ENCODE measurements at regions not wholly inside any gene's neighbourhood (a gene's known extent, or its start where the extent isn't known, plus 50 kb on each side); places are given as distances from the start of the nearest gene placed in this dataset.

GRCh38 chr20:60221593-60221992 is 263.4 kb downstream of the CDH26 start:
- Histone ChIP-seq H3K36me3 (ENCODE audit: control insufficient read depth in 2 of 4, insufficient read depth in 4 of 4, low read length in 3 of 4) (no peaks in the 10 kb centered on the region), H2BK120ac (replicated peaks; ENCODE audit: low read depth, low read length) (no peak overlapping the region), H3K4ac (replicated peaks; ENCODE audit: insufficient read length, low read depth, low read length) (no peak overlapping the region), H2BK20ac (ENCODE audit: low read length) (no peak overlapping the region), H2BK15ac (ENCODE audit: low read length) (no peak overlapping the region), H4K91ac (replicated peaks; ENCODE audit: insufficient read length, low read length) (no peak overlapping the region), H2BK5ac (ENCODE audit: low read depth, low read length) (no peak overlapping the region), H2AFZ (ENCODE audit: low read length) (no peak overlapping the region), H3K79me2 (ENCODE audit: control insufficient read depth in 1 of 2, insufficient read depth in 2 of 2, low read length in 2 of 2) (no peaks in the 10 kb centered on the region), H3K23me2 (ENCODE audit: low read depth, low read length) (no peaks in the 10 kb centered on the region), H3K4me3 (ENCODE audit: extremely low read depth in 1 of 4, insufficient read depth in 2 of 4, low read depth in 3 of 4, low read length in 4 of 4) (no peak overlapping the region), H2AK5ac (ENCODE audit: low read depth, low read length) (no peak overlapping the region), H3K4me2 (ENCODE audit: insufficient read depth in 1 of 2, low read depth in 2 of 2, low read length in 2 of 2) (no peak overlapping the region), H3K4me1 (replicated peaks in 1 of 4; ENCODE audit: control insufficient read depth in 3 of 4, insufficient read depth in 4 of 4, low read length in 3 of 4) (no peaks in the 10 kb centered on the region), H3K14ac (ENCODE audit: insufficient read length) (no peak overlapping the region), H4K20me1 (replicated peaks in 1 of 2; ENCODE audit: control insufficient read depth in 1 of 2, insufficient read depth in 2 of 2, low read length in 2 of 2) (no peaks in the 10 kb centered on the region), H3K27ac (ENCODE audit: low read depth, low read length) (no peak overlapping the region), H3K9me3 (ENCODE audit: insufficient read depth in 2 of 2, low read depth in 1 of 2, low read length in 1 of 2) (no peaks in the 10 kb centered on the region), H4K8ac (ENCODE audit: extremely low read depth, insufficient read depth, low read length) (no peak overlapping the region), H3K56ac (replicated peaks; ENCODE audit: insufficient read length, low read depth, low read length) (no peak overlapping the region), H3K23ac (ENCODE audit: insufficient read length) (no peak overlapping the region), H3K79me1 (ENCODE audit: low read depth, low read length) (no peaks in the 10 kb centered on the region), H3K9ac (replicated peaks in 1 of 4; ENCODE audit: extremely low read depth in 1 of 4, low read depth in 3 of 4, low read length in 3 of 4) (no peak overlapping the region), H3K18ac (ENCODE audit: extremely low read depth, low read length) (no peak overlapping the region), H3K27me3 (replicated peaks in 1 of 4; ENCODE audit: control insufficient read depth in 3 of 4, extremely low read depth in 1 of 4, insufficient read depth in 3 of 4, low read length in 3 of 4) (no peaks in the 10 kb centered on the region; a peak in 1 of 7 replicates), H4K5ac (ENCODE audit: insufficient read length, low read depth, low read length) (no peak overlapping the region), H2BK12ac (ENCODE audit: low read depth, low read length) (no peak overlapping the region)
- DNase-seq (ENCODE audit: low read depth in 1 of 2, low spot score in 2 of 2) (no peak), FAIRE-seq (no peak)
- WGBS, 2 experiments (ENCODE audit: extremely low coverage in 1 of 2, insufficient coverage in 1 of 2, insufficient read length in 1 of 2, insufficient replicate concordance in 2 of 2, low coverage in 1 of 2, low lambda C conversion rate in 2 of 2, missing lambda C conversion rate in 1 of 2): 79% methylated on average over 3 of the region's 3 CpGs; no CpG with 5 or more reads in 1 of the 2 experiments
- no peak for TF ChIP-seq CBX5 (IDR thresholded peaks at IDR 0.05; ENCODE audit: low read depth, low read length)
- no peak for TF ChIP-seq POU5F1 (IDR thresholded peaks at IDR 0.05; ENCODE audit: low read depth, low read length)
- no peak for TF ChIP-seq HDAC2 (IDR thresholded peaks at IDR 0.05; ENCODE audit: borderline replicate concordance in 1 of 2, low read depth in 2 of 2, low read length in 2 of 2)
- TF ChIP-seq GABPA (IDR thresholded peaks at IDR 0.05; ENCODE audit: borderline replicate concordance, insufficient read depth, low read length): no peak
- no peak for TF ChIP-seq CREB1 (IDR thresholded peaks at IDR 0.05)
- no peak for TF ChIP-seq KDM1A (IDR thresholded peaks at IDR 0.05; ENCODE audit: borderline replicate concordance, low read length)
- TF ChIP-seq RNF2 (IDR thresholded peaks at IDR 0.05; ENCODE audit: borderline replicate concordance, low read depth, low read length, missing control alignments, poor library complexity, severe bottlenecking): no peak
- no peak for TF ChIP-seq SIN3A (conservative IDR thresholded peaks at IDR 0.05 in 1 of 2, IDR thresholded peaks at IDR 0.05 in 1 of 2; ENCODE audit: low read depth in 1 of 2, low read length in 2 of 2)
- TF ChIP-seq CTCF (IDR thresholded peaks at IDR 0.05; ENCODE audit: control extremely low read depth in 1 of 3, insufficient read depth in 1 of 3, low read depth in 1 of 3, low read length in 3 of 3): no peak
- TF ChIP-seq SP1 (IDR thresholded peaks at IDR 0.05; ENCODE audit: low read depth, low read length): no peak
- TF ChIP-seq KDM5A (IDR thresholded peaks at IDR 0.05; ENCODE audit: low read length): no peak
- TF ChIP-seq RBBP5 (IDR thresholded peaks at IDR 0.05; ENCODE audit: borderline replicate concordance, low read depth, low read length): no peak
- ChIA-PET CTCF (ENCODE audit: partially characterized antibody) (interaction anchor here (1.0 to 2.5 kb wide), 2 partner anchors 10 to 414 kb away, joined by 3 to 12 read pairs; no protein-coding TSS in a partner anchor), POLR2A (ENCODE audit: partially characterized antibody) (no interaction called here)

Data from H1 (cell line).